H9 (cell line): ENCODE measurements at regions not wholly inside any gene's neighbourhood (a gene's known extent, or its start where the extent isn't known, plus 50 kb on each side); places are given as distances from the start of the nearest gene placed in this dataset.

Source experiments
- DNase-seq: peaks from one replicate; pipeline ENCODE4 v3.0.0-alpha.2; 2017
- H2AFZ ChIP-seq: one replicate; pipeline ENCODE4 v1.6.1; 2013; ENCODE audit warnings: mild to moderate bottlenecking, low read length, control low read depth, moderate library complexity
- H2AK5ac ChIP-seq: 2 replicates; pipeline ENCODE4 v1.6.1; 2013; ENCODE audit warnings: low read length, control low read depth, mixed read lengths; ENCODE audit not compliant: insufficient read length
- H2BK120ac ChIP-seq: one replicate; pipeline ENCODE4 v1.6.1; 2013; ENCODE audit warnings: low read depth, mild to moderate bottlenecking, low read length, control low read depth, inconsistent platforms; ENCODE audit not compliant: poor library complexity, severe bottlenecking
- H2BK12ac ChIP-seq: 2 replicates; pipeline ENCODE4 v1.6.1; 2013; ENCODE audit warnings: low read length, control low read depth, mixed read lengths, low read depth; ENCODE audit not compliant: insufficient read length
- H2BK15ac ChIP-seq: 2 replicates; pipeline ENCODE4 v1.6.1; 2013; ENCODE audit warnings: low read depth, low read length, control low read depth
- H2BK20ac ChIP-seq: one replicate; pipeline ENCODE4 v1.6.1; 2013; ENCODE audit warnings: low read depth, mild to moderate bottlenecking, low read length, control low read depth, inconsistent platforms; ENCODE audit not compliant: poor library complexity, severe bottlenecking
- H2BK5ac ChIP-seq: 2 replicates; pipeline ENCODE4 v1.6.1; 2013; ENCODE audit warnings: low read length, control low read depth, mixed read lengths; ENCODE audit not compliant: insufficient read length
- H3K14ac ChIP-seq: 2 replicates; pipeline ENCODE4 v1.6.1; 2013; ENCODE audit warnings: low read length, control low read depth; ENCODE audit not compliant: insufficient read depth
- H3K18ac ChIP-seq: 2 replicates; pipeline ENCODE4 v1.6.1; 2013; ENCODE audit warnings: low read depth, mild to moderate bottlenecking, mixed read lengths, low read length, control low read depth; ENCODE audit not compliant: insufficient read length
- H3K23ac ChIP-seq: 2 replicates; pipeline ENCODE4 v1.6.1; 2013; ENCODE audit warnings: low read length, control low read depth, mixed read lengths, low read depth; ENCODE audit not compliant: insufficient read length
- H3K23me2 ChIP-seq: 2 replicates; pipeline ENCODE4 v1.6.1; 2013; ENCODE audit warnings: low read depth, mild to moderate bottlenecking, mixed read lengths, low read length, control low read depth; ENCODE audit not compliant: insufficient read length, poor library complexity, severe bottlenecking
- H3K27ac ChIP-seq: 2 replicates; pipeline ENCODE4 v1.5.1; 2013; ENCODE audit warnings: low read length, control low read depth, mixed read lengths, low read depth; ENCODE audit not compliant: insufficient read length
- H3K27me3 ChIP-seq: 2 replicates; pipeline ENCODE4 v1.6.1; 2013; ENCODE audit warnings: low read length, control low read depth, inconsistent platforms; ENCODE audit not compliant: insufficient read depth
- H3K4ac ChIP-seq: 2 replicates; pipeline ENCODE4 v1.6.1; 2013; ENCODE audit warnings: low read depth, mild to moderate bottlenecking, control low read depth, inconsistent platforms, low read length, moderate library complexity
- H3K4me1 ChIP-seq: 2 replicates; pipeline ENCODE4 v1.6.1; 2013; ENCODE audit warnings: low read length, control low read depth, inconsistent platforms; ENCODE audit not compliant: insufficient read depth
- H3K4me2 ChIP-seq: 2 replicates; pipeline ENCODE4 v1.6.1; 2013; ENCODE audit warnings: low read length, control low read depth, mixed read lengths; ENCODE audit not compliant: insufficient read length, insufficient read depth
- H3K56ac ChIP-seq: 2 replicates; pipeline ENCODE4 v1.6.1; 2013; ENCODE audit warnings: low read depth, mild to moderate bottlenecking, mixed read lengths, low read length, control low read depth; ENCODE audit not compliant: insufficient read length
- H3K79me1 ChIP-seq: 2 replicates; pipeline ENCODE4 v1.6.1; 2013; ENCODE audit warnings: low read depth, mild to moderate bottlenecking, moderate library complexity, low read length, control low read depth, inconsistent platforms; ENCODE audit not compliant: insufficient read depth, poor library complexity, severe bottlenecking
- H3K79me2 ChIP-seq: 2 replicates; pipeline ENCODE4 v1.6.1; 2013; ENCODE audit warnings: low read length, control low read depth, inconsistent platforms; ENCODE audit not compliant: insufficient read depth
- H3K9ac ChIP-seq: 2 replicates; pipeline ENCODE4 v1.6.1; 2013; ENCODE audit warnings: low read length, control low read depth, mixed read lengths; ENCODE audit not compliant: insufficient read length; ENCODE audit errors: extremely low read depth
- H3K9me3 ChIP-seq: one replicate; pipeline ENCODE4 v1.6.1; 2013; ENCODE audit warnings: low read depth, low read length, inconsistent platforms; ENCODE audit not compliant: control insufficient read depth
- H3T11ph ChIP-seq: one replicate; pipeline ENCODE4 v1.6.1; 2013; ENCODE audit warnings: mild to moderate bottlenecking, low read length, control low read depth, inconsistent platforms
- H4K20me1 ChIP-seq: one replicate; pipeline ENCODE4 v1.6.1; 2013; ENCODE audit not compliant: control insufficient read depth, insufficient read length, insufficient read depth
- H4K5ac ChIP-seq: 2 replicates; pipeline ENCODE4 v1.6.1; 2013; ENCODE audit warnings: low read depth, mild to moderate bottlenecking, mixed read lengths, low read length, control low read depth; ENCODE audit not compliant: insufficient read length
- H4K8ac ChIP-seq: replicated peaks from 2 replicates; pipeline ENCODE4 v1.6.1; 2013; ENCODE audit warnings: low read length, control low read depth, mixed read lengths, low read depth; ENCODE audit not compliant: insufficient read length
- H4K91ac ChIP-seq: 2 replicates; pipeline ENCODE4 v1.6.1; 2013; ENCODE audit warnings: low read depth, mild to moderate bottlenecking, moderate library complexity, mixed read lengths, low read length, control low read depth; ENCODE audit not compliant: insufficient read length
- H3K27ac Mint-ChIP-seq, 3 experiments: 2 replicates in 2 of 3; 3 replicates in 1 of 3; pipeline ENCODE4 v1.8.0; 2020 to 2021; ENCODE audit warnings: mixed read lengths in 3 of 3, mild to moderate bottlenecking in 1 of 3, moderate library complexity in 1 of 3
- H3K27me3 Mint-ChIP-seq: 2 replicates; pipeline ENCODE4 v1.8.0; 2021; ENCODE audit warnings: low read depth, mild to moderate bottlenecking, moderate library complexity, mixed read lengths
- H3K36me3 Mint-ChIP-seq, 3 experiments: 2 replicates in 2 of 3; 3 replicates in 1 of 3; pipeline ENCODE4 v1.8.0; 2020 to 2021; ENCODE audit warnings: low read depth in 3 of 3, mixed read lengths in 3 of 3; ENCODE audit not compliant: insufficient read depth in 1 of 3
- H3K4me1 Mint-ChIP-seq, 2 experiments: 2 replicates each; pipeline ENCODE4 v1.8.0; 2020; ENCODE audit warnings: mixed read lengths in 2 of 2
- H3K4me3 Mint-ChIP-seq, 2 experiments: 2 replicates in 1 of 2; 3 replicates in 1 of 2; pipeline ENCODE4 v1.8.0; 2020 to 2021; ENCODE audit warnings: mild to moderate bottlenecking in 2 of 2, mixed read lengths in 2 of 2, moderate library complexity in 1 of 2
- H3K9me3 Mint-ChIP-seq, 2 experiments: 2 replicates in 1 of 2; 3 replicates in 1 of 2; pipeline ENCODE4 v1.8.0; 2020; ENCODE audit warnings: mild to moderate bottlenecking in 2 of 2, mixed read lengths in 2 of 2, moderate library complexity in 1 of 2
- WGBS: extraction: QIAGEN DNeasy Blood & Tissue Kit; methylation state at CpG from one replicate; pipeline ENCODE4 v1.1.7; 2013; ENCODE audit warnings: missing lambda C conversion rate, low lambda C conversion rate, mixed read lengths; ENCODE audit not compliant: insufficient read length; ENCODE audit errors: extremely low coverage; 5-methylcytosine and 5-hydroxymethylcytosine counted together
- TF ChIP-seq, protein P1 (sequence below): fragments of 200-600 bp; sonication (generic); conservative IDR thresholded peaks from 3 replicates; pipeline ENCODE4 v1.8.0; 2021; ENCODE audit warnings: antibody characterized with exemption, mild to moderate bottlenecking

DNA sequence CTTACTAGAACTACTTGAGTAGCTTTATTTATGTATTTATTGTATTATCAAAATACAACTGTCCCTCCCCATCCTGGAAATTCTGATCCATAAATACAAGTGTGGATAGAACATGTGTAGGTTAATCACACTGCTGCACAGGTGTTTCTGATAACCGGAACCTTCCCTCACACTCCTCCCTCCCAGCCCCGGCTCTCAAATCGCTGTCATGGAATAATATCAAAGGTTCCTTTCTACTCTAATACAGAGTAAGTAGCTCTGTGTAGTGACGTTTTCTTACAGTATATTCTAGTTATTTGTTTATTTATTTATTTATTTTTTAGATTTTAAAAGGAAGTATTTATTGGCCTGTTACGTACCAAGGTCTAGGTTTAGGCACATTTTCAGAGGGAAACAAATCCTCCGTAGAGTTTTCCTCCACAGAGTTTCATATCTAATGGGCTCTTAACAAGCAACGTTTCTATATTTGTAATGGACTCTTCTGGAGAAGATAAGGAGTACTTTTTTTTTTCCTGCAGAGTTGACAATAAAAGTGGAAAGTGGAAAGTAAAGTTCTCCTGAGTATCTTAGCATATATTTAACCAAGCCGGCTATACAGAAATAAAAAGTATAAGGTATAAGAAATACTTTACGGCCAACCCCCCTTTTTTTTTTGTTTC is 129.0 kb upstream of the CARD18 start:
- Histone ChIP-seq H3K79me1 (no peaks in the 10 kb centered on the region), H3K23ac (no peak overlapping the region), H3K4me1 (no peaks in the 10 kb centered on the region; the same call in 1 of the 2 replicates), H2BK20ac (no peak overlapping the region), H4K91ac (no peak overlapping the region), H2BK120ac (no peak overlapping the region), H3K14ac (no peak overlapping the region), H3K56ac (no peak overlapping the region), H3K79me2 (no peaks in the 10 kb centered on the region), H4K20me1 (no peaks in the 10 kb centered on the region), H4K8ac (no peak overlapping the region), H3K9ac (no peak overlapping the region), H3K18ac (no peak overlapping the region), H4K5ac (no peak overlapping the region), H3K9me3 (no peaks in the 10 kb centered on the region), H3K27ac (no peak overlapping the region), H2BK12ac (no peak overlapping the region), H3K4ac (no peak overlapping the region), H3K4me2 (no peak overlapping the region), H3K27me3 (no peaks in the 10 kb centered on the region), H2BK5ac (no peak overlapping the region), H2AK5ac (no peak overlapping the region), H2AFZ (no peak overlapping the region), H3T11ph (no peak overlapping the region), H3K23me2 (no peaks in the 10 kb centered on the region), H2BK15ac (no peak overlapping the region)
- Mint-ChIP-seq H3K27me3 (no peaks in the 10 kb centered on the region), H3K4me1 (peaks cover 11 to 15% of the 10 kb centered on the region in 2 experiments), H3K27ac (no peak overlapping the region), H3K4me3 (no peak overlapping the region), H3K36me3 (no peaks in the 10 kb centered on the region; a peak in 1 of 7 replicates), H3K9me3 (peaks cover 0 to 2% of the 10 kb centered on the region in 2 experiments; a peak in 3 of 5 replicates)
- TF ChIP-seq, protein P1, sequence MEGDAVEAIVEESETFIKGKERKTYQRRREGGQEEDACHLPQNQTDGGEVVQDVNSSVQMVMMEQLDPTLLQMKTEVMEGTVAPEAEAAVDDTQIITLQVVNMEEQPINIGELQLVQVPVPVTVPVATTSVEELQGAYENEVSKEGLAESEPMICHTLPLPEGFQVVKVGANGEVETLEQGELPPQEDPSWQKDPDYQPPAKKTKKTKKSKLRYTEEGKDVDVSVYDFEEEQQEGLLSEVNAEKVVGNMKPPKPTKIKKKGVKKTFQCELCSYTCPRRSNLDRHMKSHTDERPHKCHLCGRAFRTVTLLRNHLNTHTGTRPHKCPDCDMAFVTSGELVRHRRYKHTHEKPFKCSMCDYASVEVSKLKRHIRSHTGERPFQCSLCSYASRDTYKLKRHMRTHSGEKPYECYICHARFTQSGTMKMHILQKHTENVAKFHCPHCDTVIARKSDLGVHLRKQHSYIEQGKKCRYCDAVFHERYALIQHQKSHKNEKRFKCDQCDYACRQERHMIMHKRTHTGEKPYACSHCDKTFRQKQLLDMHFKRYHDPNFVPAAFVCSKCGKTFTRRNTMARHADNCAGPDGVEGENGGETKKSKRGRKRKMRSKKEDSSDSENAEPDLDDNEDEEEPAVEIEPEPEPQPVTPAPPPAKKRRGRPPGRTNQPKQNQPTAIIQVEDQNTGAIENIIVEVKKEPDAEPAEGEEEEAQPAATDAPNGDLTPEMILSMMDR, result no peak
- no CpG with 5 or more reads among the region's 9 CpGs for WGBS
- no peak for DNase-seq
